Vagina (tissue), 2 donors: ENCODE measurements at regions not wholly inside any gene's neighbourhood (a gene's known extent, or its start where the extent isn't known, plus 50 kb on each side); places are given as distances from the start of the nearest gene placed in this dataset.

Experiments
- POLR2A ChIP-seq, 2 donors: fragments of 450-650 bp; IDR thresholded peaks; one replicate each; pipeline ENCODE4 v1.6.1; 2017; ENCODE audit warnings: antibody characterized with exemption in 2 of 2, mild to moderate bottlenecking in 2 of 2, moderate library complexity in 2 of 2
- POLR2AphosphoS5 ChIP-seq, 2 donors: sonication (generic); formaldehyde crosslinking; IDR thresholded peaks; one replicate each; pipeline ENCODE4 v1.9.0; 2017; ENCODE audit warnings: antibody characterized with exemption in 2 of 2, mild to moderate bottlenecking in 2 of 2, low read depth in 1 of 2; ENCODE audit not compliant: insufficient read depth in 1 of 2
- TF ChIP-seq, protein P1 (sequence below), 3 experiments: fragments of 450-650 bp in 2 of 3; fragments of 200-600 bp in 1 of 3; sonication (generic) in 1 of 3; IDR thresholded peaks; one replicate each; pipeline ENCODE4 v1.5.1; 2017 to 2019; ENCODE audit warnings: antibody characterized with exemption in 3 of 3, mild to moderate bottlenecking in 2 of 3, moderate library complexity in 2 of 3

DNA sequence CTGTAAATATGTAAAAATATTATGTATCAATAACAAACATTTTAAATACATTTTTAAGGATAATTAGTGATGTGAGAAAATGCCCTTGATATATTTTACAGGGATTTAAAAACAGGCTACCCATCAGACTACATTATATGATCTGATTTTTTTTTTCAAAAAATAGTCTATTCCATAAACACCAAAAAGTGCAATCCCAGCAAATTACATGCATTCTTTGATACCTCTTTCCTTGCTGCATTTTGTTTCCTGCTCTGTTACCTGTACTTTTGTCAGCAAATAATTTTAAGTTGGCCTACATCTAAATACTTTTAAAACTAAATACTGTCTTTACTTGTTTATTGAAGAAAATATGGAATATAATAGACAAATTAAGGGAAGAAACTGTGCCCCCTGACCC, 306.2 kb upstream of the ARID1B start:
- TF ChIP-seq, protein P1, sequence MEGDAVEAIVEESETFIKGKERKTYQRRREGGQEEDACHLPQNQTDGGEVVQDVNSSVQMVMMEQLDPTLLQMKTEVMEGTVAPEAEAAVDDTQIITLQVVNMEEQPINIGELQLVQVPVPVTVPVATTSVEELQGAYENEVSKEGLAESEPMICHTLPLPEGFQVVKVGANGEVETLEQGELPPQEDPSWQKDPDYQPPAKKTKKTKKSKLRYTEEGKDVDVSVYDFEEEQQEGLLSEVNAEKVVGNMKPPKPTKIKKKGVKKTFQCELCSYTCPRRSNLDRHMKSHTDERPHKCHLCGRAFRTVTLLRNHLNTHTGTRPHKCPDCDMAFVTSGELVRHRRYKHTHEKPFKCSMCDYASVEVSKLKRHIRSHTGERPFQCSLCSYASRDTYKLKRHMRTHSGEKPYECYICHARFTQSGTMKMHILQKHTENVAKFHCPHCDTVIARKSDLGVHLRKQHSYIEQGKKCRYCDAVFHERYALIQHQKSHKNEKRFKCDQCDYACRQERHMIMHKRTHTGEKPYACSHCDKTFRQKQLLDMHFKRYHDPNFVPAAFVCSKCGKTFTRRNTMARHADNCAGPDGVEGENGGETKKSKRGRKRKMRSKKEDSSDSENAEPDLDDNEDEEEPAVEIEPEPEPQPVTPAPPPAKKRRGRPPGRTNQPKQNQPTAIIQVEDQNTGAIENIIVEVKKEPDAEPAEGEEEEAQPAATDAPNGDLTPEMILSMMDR (IDR thresholded peaks at IDR 0.05), result no peak
- TF ChIP-seq POLR2AphosphoS5 (IDR thresholded peaks at IDR 0.05; ENCODE audit: insufficient read depth in 1 of 2, low read depth in 1 of 2) (no peak), POLR2A (IDR thresholded peaks at IDR 0.05) (no peak)
